ENCODE measurements at regions not wholly inside any gene's neighbourhood (a gene's known extent, or its start where the extent isn't known, plus 50 kb on each side); places are given as distances from the start of the nearest gene placed in this dataset.
"Not testable (repeated sequence)": the region's sequence is repeated elsewhere in the genome, so short reads cannot be mapped to it uniquely, and the experiment has no call there.

- DNase-seq = no peak
These were observed 58.1 kb upstream of the TUNAR start for GRCh38 chr14:95818581-95818980.

DNA sequence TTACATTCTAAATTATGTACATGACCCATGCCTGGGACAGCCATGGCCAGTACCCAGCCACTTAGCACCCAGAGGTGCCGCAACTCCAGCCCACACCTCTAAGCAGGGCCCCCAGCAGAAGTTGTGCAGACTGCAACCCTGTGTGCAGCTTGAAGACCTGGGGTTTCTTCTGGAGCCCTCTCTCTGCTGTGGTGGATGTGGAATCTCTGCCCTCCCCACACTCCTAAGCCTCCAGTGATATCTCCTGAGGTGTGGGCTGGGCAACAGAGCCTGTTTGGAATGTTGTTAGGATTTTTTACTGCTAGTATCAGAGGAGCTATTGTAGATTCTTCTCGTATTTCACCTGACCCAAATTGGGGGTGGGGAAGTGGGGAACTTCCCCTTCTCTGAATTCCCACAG is 59.4 kb upstream of the TUNAR start:
- DNase-seq = no peak

DNA sequence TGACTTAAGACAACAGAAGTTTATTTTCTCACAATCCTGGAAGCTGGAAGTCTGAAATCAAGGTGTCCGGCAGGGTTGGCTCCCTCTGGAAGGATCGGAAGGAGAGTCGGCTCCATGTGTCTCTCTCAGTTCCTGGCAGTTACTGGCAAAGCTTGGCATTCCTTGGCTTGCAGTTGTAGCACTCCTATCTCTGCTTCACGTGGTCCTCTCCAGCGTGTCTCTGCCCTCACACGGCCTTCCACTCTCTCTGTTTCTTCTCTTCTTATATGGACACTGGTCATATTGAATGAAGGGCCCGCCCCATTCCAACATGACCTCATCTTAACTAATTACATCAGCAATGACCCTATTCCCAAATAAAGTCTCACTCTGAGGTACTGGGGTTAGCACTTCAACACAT is 60.1 kb upstream of the TUNAR start:
- no peak for DNase-seq

- DNase-seq = no peak
These were observed 61.4 kb upstream of the TUNAR start for GRCh38 chr14:95815226-95815690.

DNA sequence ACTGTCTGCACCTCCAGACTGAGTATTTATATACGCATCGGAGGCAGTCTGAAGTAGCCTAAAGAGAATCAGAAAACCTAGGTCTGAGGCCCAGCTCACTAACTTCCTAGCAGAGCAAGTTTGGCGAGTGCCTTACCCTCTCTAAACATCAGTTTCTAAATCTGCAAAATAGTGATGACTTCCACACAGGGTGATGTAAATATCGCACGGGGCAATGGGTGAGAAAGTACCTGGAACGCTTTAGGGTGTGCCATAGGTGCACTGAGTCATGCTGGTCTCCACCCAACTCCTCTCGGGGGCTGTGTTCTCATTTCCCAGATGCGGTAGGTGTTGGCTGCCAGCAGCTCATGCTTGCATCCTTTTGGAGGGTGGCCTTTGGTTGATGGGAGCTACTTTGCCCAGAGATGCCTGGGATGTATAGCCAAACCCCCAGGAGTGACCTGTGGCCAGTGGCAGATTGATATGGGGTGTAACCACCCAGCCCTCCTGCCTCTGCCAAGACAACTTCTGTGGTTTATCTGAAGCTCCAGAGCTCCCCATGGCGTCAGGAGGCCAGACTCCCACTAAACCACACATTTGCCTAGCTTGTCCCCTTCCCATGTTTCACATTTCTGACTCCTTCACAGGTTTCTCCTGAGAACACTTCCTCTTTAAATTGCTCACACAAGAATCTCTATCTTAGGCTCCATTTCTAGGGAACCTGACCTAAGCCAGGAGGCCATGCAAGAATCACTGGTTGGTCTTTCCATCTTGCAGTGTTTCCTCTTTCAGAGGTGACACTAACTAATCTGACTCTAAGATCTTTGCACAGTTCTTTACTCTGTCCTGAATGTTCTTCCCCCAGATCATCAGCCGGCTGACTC is 62.0 kb upstream of the TUNAR start:
- no peak for DNase-seq

DNA sequence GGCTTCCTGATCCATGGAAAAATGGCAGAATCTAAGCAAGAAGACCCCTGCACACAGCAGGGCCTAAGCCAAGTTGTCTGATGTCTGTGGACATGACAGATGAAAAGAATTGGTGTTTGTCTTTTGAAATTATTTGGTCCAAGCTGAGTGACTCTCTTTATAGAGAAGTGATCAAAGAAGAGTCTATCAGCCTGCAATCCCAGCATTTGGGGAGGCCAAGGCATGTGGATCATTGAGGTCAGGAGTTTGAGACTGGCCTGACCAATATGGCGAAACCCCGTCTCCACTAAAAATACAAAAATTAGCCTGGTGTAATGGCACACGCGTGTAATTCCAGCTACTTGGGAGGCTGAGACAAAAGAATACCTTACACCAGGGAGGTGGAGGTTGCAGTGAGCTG is 64.8 kb upstream of the TUNAR start:
- DNase-seq = no peak

DNA sequence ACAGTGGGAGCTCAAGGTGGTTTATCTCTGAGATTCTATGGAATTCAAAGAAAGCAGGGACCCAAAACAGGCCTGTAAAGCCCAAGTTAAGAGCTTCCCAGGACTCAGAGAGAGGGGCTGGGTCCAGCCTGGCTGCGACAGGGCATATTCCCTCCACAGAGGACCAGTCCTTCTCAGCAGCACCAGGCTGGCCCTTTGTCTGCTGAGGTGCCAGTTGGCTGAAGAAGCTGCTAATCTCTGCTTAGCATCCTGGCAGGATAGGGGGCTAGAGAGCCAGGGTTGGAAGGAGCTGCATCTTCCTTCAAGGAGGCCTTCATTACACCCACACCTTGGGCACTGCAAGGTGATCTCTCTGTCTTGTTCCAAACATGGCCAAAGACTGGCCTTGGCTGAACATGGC is 68.3 kb upstream of the TUNAR start:
- DNase-seq = no peak

DNA sequence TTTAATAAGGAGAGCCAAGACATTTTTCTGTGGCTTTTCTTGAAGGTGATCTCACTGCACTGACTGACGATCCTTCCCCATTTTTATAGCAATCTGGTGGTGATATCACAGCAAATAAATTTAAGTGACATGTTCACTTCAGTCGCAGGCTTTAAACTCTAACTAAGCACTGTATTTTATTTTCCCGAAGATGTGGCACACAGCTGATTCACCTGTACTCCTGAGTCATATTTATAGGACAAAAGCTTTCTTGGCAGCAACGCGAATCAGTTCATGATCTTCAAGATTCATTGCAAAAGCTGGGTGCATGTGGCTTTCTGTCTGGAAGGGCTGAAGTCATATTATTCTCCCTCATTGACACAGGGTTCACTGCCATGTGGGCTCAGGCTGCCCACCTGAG is 79.8 kb upstream of the TUNAR start:
- no peak for DNase-seq

DNA sequence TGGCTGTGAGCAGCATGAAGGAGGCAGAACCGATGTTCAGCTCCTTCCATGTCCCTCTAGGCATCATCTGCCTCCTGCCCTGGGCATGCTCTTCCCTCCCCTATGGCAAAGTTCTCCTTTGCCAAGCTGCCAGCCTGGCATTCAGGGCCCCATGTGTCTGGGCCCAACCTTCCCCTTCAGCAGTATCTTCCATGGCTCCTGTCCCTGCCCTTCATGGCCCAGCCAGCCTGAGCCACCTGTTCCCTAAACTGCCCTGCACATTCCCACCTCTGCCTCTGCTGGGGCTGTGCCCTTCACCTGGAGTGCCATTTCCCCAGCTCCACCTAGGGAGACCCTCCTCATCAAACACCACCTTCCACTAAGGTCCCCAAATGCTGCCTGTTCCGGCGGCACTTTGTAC is 74.0 kb upstream of the TCL1A start:
- DNase-seq = no peak

- DNase-seq = no peak
These were observed 72.6 kb upstream of the TCL1A start for GRCh38 chr14:95786566-95786965.

GRCh38 chr14:95784137-95784536 is 70.2 kb upstream of the TCL1A start:
- no peak for DNase-seq

DNA sequence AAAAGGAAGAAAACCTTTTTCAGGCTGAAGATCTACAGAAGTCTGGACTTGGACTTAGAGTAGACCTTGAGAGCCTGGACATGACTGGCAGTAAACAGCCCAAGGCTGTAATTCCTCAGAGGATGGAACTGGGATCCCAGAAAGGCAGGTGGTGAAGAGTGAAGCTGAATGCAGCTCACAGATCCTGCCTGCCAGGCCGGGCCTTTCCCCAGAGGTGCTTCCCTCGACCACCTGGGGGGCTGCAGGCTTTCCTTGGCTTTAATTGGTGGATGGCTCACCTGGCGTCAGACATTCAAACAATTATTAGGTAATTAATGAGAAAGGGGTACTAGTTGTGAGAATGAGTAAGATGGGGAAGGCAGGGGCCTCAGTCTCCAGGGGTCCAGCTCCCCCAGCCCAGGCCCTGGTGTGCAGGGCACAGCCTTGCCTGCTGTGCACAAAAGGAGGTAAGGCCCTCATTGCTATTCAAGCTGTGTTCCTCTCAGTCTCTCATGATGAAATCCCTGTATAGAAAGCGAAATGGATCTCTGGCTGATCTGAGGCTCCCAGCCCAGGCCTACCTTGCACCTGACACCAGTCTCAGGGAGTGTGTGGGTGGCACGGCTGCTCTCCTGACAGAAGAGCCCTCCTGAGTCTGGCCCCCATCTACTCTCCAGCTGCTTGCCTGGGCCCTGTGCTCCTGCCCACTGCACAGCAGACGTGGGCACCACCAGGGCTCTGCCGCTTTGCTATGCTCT is 63.0 kb upstream of the TCL1A start:
- no peak for DNase-seq

GRCh38 chr14:95774265-95775160 is 60.6 kb upstream of the TCL1A start:
- DNase-seq = peak in 11 of 56 donors; percentile 1 to 62 (median 7)

- no peak for DNase-seq
These were observed 56.9 kb upstream of the TCL1A start for GRCh38 chr14:95770777-95771176.

DNA sequence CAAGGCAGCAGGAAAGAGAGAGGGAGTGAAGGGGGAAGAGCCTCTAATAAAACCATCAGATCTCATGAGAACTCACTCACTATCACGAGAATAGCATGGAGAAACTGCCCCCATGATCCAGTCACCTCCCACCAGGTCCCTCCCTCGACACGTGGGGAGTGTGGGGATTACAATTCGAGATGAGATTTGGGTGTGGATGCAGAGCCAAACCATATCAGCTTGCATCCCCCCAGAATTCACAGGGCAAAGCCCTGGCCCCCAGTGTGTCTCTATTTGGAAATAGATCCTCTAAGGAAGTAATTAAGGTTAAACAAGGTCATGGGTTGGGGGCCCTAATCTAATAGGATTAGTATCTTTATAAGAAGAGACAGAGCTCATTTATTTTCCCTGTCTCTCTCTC is 56.1 kb upstream of the TCL1A start:
- DNase-seq = no peak

DNA sequence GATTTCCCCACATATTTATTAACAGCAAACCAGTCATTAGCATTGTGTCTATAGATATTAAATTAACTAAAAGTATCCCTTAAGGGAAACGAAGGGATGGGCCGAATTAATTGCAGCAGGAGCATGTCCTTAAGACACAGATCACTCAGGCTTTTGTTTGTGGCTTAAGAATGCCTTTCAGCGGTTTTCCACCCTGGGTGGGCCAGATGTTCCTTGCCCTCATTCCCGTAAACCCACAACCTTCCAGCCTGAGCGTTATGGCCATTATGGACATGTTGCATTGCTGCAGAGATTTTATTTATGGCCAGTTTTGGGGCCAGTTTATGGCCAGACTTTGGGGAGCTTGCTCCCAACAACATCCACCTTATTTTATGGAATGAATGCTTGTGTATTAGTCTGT is 55.5 kb upstream of the TCL1A start:
- not testable (repeated sequence) for DNase-seq

DNA sequence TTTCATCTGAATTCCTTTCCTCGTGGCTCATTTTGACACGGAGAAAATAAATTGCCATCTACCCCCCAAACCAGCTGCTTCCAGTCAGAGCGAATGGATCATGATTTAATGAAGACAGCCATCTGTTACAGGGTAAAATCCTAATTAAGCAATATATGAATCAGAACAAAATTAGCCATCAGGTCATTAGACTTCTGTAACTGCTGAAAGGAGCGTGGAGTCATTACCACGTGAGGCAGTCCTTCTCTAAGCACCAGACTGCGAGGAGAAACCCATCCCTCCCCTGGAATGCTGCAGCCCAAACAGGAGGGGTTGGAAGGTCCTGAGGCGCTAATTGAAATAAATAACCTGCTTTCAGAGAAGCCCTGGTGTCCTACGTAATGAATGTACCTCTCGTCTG is 51.1 kb upstream of the TCL1A start:
- no peak for DNase-seq

DNA sequence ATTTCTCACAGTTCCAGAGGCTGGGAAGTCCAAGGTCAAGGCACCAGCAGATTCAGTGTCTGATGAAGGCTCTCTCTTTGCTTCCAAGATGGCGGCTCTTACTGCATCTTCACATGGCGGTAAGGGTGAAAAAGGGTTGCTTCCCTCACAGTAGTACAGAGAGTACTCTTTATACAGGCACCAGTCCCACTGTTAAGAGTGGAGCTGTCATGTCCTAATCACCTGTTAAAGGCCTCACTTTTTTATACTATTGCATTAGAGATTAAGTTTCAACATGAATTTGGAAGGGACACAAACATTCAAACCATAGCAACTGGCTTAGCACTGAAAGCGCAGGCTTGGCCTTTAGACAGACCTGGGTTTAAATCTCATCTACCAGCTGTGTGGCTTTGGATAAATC is 50.0 kb upstream of the TCL1A start:
- DNase-seq = no peak
